Right ventricle myocardium superior (tissue), 1 donor: ENCODE measurements at regions not wholly inside any gene's neighbourhood (a gene's known extent, or its start where the extent isn't known, plus 50 kb on each side); places are given as distances from the start of the nearest gene placed in this dataset.

Experiments used
- ATAC-seq: fragments of 200-7000 bp; cut with Tn5 transposase; one replicate; pipeline ENCODE4 v1.9.1; 2020; ENCODE audit warnings: mild to moderate bottlenecking; ENCODE audit not compliant: poor library complexity
- DNase-seq: peaks from one replicate; pipeline ENCODE4 v3.0.0-alpha.2; 2020
- intact Hi-C: fragments of 100-400 bp; cut with DNase I; formaldehyde crosslinking; loops from one replicate; pipeline ENCODE4 v1.11.2; 2022
- donor health status: DM: no; HTN: yes; CAD: no; lungs with severe emphysema.

DNA sequence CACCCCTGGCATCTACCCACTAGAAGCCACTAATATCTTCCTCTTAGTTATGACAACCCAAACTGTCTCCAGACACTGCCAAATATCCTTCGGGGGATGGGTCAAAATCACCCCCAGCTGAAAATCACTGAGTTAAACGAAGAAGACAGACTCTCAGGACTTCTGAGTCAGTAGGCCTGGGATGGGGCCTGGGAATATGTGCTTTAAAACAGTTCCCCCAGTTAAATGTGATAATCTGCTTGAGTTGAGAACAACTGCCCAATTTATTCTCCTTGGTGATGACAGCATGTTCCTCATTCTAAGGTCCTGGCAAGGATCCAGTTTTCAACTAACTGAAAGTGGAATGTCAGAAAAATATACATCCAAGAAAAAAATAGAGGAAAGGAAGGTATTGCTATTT lies 52.4 kb downstream of the CBLL2 start:
- intact Hi-C loops: no loop called here
- ATAC-seq: no peak
- DNase-seq: no peak

DNA sequence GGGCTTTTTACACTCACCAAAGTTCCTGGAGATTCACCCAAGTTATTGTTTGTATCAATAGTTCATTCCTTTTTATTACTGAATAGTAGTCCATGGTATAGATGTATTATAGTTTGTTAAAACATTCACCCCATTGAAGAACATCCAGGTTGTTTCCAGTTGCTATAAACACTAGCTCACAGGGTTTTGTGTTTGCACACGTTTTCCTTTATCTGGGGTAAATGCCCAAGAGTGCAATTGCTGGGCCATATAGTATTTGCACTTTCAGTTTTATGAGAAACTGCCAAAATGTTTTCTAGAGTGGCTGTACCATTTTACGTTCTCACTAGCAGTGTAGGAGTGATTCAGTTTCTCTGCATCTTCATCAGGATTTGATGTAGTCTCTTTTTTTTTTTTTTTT lies 57.1 kb downstream of the CBLL2 start:
- DNase-seq: no peak
- no peak for ATAC-seq
- intact Hi-C loops: no loop called here

DNA sequence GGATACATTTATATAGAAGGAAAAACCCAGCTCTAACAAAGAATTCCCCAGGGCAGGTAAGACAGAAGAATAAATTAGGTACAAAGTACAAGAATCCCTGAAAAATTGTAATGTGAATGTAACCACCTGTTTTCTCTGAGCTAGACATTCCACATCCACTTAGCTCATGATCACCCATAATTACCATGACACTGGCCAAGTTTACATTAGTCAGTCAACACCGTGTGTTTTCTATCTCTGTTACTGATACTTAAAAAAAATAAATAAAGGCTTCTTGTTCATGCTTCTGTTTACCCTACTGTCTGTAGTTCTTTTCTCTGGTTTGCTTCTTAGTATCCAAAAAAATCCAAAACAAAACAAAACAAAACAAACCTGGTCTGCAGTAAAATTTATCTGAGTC lies 66.0 kb downstream of the CBLL2 start:
- ATAC-seq (no peak), DNase-seq (no peak)
- intact Hi-C loops: no loop called here

DNA sequence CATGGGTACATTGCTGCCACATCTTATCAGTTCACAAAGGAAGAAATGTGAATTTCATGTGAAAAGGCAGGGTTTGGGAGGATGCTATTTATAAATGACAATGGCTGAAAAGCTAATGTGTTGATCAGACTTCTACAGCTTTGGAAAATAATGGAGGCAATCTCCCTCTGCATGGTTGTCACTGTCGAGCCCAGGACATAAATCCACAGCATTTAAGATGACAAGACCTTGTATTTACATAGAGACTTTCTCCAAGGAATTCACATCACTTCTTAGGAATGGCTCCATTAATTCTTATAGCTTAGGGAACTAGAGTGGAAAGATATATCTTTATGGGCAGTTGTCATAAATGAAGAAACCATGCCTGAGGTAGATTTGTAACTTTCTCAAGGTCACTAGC lies 66.7 kb downstream of the CBLL2 start:
- no peak for ATAC-seq
- intact Hi-C loops: no loop called here

DNA sequence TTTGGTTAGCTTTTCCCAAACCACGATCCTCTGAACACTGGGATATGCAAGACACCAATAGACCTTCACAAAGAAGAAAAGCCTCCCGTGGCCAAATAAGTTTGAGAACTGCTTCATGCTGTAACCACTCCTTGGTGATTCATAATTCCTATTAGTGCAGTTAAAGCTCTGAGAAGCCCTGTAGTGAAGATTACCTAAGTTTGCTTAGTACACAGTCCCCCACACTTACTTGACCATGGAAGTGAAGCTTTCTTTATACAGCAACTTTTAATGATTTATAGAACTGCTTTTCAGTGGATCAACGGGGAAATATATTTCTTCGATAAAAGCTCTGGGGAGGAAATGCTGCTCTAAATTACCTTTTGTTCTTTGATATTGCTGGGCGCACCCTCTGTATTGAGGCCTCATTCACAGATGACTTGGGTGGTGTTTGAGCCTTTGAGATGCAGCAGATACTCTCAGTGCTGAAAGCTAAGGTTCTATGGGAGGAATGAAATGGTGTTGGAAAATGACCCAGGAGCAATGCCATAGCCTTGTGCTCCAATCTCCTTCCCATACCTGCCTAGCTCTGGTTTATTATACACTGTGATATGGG lies 67.4 kb downstream of the CBLL2 start:
- intact Hi-C loops: no loop called here
- DNase-seq: no peak
- ATAC-seq: no peak

More for the DNA sequence above, 66.7 kb downstream of the CBLL2 start:
- DNase-seq: no peak

DNA sequence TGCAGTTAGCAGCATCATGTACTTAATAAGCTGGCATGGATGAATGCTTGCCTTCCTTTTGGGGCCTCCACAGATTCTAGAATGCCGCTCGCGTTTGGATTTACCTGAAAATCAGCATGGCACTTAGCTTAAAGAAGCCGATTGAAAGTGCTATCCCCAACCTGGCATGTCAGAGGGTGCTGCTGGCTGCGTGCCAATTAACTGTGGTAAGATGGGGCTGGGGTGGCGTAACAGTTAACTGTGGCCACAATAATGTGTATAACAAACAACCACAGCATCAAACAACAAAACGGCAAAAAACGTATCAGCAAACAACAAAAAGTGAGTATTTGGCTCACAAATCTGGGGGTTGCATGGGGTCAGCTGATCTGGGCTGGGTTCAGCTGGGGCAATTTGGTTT lies 70.5 kb downstream of the CBLL2 start:
- DNase-seq: no peak
- intact Hi-C loops: no loop called here
- ATAC-seq: no peak

DNA sequence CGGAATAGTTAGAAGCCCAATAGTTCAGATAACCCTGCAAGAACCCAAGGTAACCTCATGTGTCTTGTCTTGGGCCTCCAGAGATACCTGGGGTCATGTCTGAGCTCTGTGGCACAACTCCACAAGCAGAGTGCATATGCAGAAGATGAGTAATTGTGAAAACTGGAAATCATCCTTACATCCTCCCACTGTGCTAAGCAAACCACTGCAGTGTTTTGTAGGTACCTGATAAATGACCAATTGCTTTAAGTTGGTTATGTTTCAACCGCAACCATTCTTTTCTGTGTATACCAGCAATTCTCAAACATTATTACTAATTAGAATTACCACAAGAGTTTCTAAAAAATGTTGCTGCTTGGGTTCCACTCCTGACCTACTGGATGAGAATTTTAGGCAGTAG lies 73.2 kb downstream of the CBLL2 start:
- intact Hi-C loops: no loop called here
- ATAC-seq: no peak
- DNase-seq: no peak

DNA sequence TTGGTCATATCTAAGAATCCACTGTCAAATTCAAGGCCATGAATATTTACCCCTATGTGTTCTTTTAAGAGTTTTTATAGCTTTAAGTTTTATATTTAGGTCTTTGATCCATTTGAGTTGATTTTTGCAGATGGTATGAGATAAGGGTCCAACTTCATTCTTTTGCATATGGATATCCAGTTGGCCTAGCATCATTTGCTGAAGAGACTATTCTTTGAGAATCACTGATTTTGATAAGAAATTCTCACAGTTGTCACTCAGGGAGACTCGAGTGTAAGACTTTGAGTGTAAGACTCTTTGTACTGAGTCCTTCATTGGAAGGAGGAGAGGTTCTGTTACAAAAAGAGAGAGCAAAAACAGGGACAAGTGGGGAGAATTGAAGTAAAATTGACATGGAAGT lies 74.8 kb downstream of the CBLL2 start:
- intact Hi-C loops: no loop called here
- DNase-seq: no peak
- ATAC-seq: no peak

DNA sequence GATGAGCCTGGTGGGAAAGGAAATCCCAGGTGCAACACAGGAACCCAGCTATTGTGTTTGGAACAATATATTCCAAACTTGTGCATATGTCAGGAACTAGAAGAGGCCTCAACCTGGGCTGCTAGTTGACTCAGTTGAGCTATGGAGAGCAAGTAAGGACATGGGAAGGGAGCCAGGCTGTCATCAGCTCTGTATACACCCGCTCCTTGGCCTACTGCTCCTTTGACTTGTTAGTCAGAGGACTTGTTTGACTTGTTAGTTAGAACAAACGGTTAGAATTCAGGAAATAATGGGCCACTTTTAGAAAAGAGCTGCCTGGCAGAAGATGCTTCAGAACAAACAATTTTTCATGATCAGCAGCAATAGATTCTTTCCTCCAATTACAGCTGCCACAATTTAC lies 76.4 kb downstream of the CBLL2 start:
- no peak for ATAC-seq
- no peak for DNase-seq
- intact Hi-C loops: no loop called here

DNA sequence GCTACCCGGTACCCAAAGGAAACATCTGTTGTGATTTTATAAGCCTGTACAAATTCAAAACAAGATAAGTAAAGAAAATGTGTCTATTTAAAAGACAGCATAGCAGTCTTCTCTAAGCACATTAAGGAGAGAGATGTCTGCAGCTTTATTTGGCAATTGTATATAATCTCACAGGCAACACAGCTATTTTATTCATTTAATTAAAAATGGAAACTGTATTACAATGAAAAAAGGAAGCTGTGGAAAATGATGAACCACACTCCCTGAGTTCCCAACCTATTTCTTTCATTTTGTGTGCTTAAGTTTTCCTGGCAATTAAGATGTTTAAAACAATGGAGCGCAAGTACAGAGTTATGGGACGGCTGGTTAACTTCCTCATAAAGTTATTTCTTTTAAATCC lies 78.4 kb downstream of the CBLL2 start:
- ATAC-seq (no peak), DNase-seq (no peak)
- intact Hi-C loops: no loop called here

DNA sequence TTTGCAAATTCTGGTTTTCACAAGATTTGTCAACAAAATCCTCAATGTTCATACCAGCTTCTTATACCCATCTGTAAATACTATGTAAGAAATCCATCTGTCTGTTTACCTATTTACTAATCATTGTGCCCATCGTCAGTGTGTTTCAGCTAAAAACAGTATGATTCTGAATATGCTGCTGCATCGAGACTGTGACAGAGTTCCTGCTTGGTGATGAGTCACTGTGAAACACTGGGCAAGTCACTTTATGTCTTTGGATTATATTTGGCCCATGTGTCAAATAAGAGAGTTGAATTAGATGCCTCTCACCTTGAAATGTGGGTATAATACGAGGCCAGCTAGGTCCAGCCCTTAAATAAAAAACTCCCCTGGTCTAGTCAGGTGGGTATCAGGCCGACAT lies 79.3 kb downstream of the CBLL2 start:
- ATAC-seq (no peak), DNase-seq (no peak)
- intact Hi-C loops: no loop called here

DNA sequence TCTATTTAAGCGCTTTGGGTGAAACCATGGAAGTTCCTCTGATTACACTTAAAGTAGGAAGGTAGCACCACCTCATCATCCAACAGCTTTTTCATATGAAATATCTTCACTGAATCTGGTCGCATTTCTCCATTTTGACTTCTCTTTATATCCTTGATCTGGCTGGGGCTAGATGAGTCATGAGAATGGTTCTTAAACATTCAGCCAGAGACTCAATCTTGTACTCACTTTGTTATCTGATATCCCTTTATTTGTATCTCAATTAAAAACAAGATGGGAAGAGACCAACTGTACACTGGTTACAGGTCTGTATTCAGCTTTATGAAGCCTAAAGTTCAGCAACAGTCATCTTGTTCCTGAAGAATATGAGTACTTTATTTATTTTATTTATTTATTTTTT lies 84.9 kb downstream of the CBLL2 start:
- DNase-seq (no peak), ATAC-seq (no peak)
- intact Hi-C loops: no loop called here

DNA sequence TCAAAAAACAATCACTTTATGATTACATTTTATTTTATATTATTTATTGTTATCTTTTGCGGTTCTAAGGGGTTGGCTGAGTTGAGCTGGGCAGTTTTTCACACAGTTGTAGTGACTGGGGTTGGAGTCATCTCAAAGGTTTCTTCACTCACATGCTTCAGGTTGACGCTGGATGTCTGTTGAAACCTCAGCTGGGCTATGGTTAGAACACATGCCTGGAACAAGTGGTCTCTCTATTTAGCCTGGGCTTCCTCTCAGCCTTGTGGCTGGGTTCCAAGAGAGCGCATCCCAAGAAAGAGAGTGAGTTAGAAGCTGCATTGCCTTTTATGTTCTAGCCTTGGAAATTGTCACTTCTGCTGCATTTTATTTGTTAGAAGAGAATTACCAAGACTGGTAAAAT lies 87.4 kb downstream of the CBLL2 start:
- no peak for DNase-seq
- no peak for ATAC-seq
- intact Hi-C loops: no loop called here

DNA sequence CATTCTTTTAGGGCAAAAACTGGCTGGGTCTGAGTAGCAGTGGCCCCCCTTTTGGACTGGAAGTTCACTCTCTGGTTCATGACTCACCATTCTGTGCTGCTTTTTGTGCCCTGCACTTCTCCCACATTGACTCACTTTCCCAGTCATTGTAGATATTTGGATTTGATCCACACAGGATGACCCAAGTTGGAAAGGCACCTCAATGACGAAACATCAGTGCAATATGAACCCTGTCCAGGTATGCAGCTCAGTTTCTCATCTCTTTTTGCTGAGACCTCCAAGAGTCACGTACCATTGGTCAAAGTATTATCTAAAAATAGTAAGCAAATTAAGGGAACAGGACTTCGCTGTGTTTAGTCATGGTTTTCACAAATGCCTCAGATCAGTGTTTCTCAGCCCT lies 92.7 kb downstream of the CBLL2 start:
- ATAC-seq (no peak), DNase-seq (no peak)
- intact Hi-C loops: no loop called here

DNA sequence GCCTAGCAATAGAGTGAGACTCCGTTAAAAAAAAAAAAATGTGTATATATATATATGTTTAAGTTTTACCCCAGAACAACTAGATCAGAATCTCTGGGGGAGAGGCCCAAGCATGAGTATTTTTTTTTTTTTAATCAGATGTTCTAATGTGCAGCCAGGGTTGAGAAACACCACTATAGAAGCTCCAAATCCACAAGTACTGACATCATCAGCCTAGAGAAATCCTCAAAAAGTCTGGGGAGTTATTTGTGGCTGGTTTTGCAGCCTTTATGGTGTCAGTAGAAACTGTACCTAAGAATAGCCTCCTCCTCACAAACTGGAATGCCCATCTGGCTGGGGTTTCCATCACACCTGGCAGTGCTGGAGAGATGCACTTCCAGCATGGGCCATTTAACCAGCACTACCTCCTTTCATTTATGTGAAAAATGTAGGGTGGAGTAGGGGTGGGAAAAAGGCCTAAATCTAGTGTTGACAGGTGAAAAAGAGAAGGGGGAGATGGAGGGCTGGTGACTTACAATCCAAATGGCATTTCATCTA lies 93.5 kb downstream of the CBLL2 start:
- no peak for DNase-seq
- intact Hi-C loops: no loop called here
- ATAC-seq: no peak

DNA sequence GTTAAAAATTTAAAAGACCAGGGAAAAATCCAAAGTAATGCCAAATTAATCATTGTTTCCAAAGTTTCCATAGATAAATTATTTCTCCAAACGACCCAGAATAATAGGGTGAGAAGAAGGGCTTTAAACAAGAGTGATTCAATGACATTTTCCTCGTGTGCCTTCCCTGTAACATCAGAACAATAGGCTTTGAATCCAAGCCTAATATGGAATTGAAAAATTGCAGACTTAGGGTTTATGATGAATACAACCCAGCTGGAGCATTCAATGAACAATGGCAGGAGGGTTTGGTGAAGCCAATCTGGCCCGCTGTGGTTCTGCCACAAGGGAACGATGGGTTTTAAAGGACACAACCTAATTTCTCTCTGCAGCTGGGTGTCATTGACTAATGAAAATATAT lies 94.2 kb downstream of the CBLL2 start:
- intact Hi-C loops: no loop called here
- DNase-seq: no peak
- no peak for ATAC-seq

DNA sequence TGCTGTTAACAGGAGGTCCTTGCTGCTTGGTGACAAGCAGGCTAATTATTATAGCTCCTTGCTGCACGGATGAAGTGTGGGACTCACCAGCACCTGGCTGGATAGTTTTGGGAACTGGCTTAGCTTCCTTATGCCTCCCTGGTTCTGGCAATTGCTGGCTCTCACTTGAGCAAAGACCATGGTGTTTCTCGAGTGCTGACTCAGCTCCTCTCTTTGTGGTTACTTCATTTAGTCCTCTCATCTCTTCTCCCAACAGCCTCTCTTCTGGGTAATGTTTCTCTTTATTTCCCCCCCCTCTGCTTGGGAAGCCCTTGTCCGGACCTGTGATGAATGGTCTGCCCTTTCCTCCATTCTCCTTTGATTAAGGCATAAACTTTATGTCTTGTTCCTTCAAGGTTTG lies 100.4 kb downstream of the CBLL2 start:
- intact Hi-C loops: no loop called here
- ATAC-seq (no peak), DNase-seq (no peak)

DNA sequence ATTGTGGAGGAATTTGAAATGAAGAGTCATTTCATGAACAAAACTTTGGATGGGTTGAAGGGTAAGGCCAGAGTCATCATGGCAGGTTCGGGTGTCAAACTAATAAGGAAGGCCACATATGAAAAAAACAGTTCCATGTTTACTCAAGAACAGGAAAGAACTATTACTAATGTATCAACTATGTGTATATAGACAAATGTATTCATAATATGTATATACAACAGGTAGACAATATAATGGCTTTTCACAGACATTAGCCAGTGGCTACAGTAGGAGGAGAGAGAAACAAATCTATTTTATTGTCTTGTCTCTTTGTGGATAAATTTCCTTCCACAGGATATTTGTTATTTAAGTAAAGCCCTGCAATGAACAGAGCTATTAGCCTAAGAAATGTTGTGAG lies 101.1 kb downstream of the CBLL2 start:
- ATAC-seq: no peak
- intact Hi-C loops: no loop called here

DNA sequence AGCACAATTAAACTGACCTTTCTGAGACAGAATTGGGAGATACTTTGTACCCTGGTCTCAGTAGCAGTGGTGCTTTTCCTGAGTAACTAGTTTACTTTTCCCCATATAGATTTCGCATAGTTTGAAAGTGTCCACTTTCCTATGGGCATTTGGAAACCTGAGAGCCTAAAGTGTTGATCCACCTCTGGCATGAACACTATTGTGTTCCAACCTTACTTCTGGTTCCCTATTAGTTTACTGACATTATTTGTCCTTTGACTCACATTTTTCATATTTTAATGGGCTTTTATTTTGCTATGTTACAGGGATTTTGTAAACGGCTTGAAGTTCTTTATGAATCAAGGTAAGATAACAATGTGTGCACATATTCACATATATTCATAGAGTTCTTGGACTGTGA lies 103.7 kb downstream of the CBLL2 start:
- no peak for ATAC-seq
- intact Hi-C loops: no loop called here
- DNase-seq: no peak

More for the DNA sequence above, 101.1 kb downstream of the CBLL2 start:
- no peak for DNase-seq

DNA sequence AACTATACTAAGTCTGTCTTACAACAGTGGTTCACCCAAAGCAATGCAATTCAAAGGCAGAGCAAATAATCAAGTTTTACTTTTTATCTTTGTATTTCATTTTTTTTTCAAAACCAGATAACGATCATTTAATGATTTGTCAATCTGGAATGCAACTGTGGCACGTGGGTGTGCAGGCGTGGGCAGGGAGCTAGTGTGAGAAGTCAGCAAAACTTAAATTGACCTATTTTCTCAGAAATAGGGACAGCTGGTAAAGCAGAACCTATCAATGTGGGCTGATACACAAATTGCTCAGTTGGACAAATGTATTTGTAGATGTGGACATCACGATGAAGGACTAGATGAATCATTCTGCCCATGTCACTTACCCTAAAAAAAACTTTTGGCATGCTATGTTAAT lies 105.6 kb downstream of the CBLL2 start:
- DNase-seq: no peak
- intact Hi-C loops: no loop called here
- no peak for ATAC-seq

DNA sequence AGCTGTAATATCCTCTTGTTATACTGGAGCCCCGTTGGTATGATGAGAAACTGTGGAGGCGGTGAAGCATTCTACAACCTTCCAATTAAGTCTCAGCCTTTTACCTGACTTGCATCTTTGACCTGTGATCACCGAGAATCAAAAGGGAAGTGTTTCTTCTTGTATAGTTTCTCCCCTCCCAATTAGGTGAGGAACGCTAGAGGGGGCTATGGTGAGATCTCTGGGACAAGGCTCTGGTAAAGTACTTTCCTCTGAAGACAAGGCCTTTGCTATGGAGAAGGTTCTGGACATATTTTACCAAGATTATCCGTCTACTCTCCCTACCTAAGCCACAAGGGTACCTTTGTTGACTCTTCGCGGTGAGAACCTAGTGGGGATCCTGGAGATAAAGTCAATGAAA lies 111.3 kb downstream of the CBLL2 start:
- intact Hi-C loops: no loop called here
- no peak for ATAC-seq
- DNase-seq: no peak
